ENCODE measurements at regions not wholly inside any gene's neighbourhood (a gene's known extent, or its start where the extent isn't known, plus 50 kb on each side); places are given as distances from the start of the nearest gene placed in this dataset.
"Not testable (repeated sequence)": the region's sequence is repeated elsewhere in the genome, so short reads cannot be mapped to it uniquely, and the experiment has no call there.

DNA sequence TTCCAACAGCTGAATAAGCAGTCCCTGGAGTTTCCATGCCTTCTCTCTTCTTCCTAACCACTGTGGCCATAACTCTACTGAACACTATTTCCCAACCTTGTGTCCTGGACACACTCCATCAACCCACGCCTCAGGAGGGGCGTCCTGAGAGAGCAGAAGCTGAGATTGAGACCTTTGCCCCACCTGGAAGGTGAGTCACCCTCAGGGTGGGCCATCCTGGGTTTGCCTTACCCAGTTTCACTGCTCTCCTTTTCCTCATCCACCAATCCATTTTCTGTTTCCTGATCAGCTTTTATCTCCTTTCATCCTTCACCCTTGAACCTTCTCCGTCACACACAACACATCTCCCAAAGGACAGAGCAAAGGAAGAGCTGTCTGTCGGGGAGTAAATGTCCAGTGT, 91.4 kb downstream of the TMEM130 start:
- Mint-ChIP-seq H3K36me3 (ENCODE audit: low read depth) (no peaks in the 10 kb centered on the region), H3K4me1 (peaks cover 27% of the 10 kb centered on the region), H3K27ac (no peak overlapping the region), H3K4me3 (no peak overlapping the region), H3K27me3 (ENCODE audit: low read depth, poor library complexity) (peaks cover 8% of the 10 kb centered on the region), H3K9me3 (peaks cover 8% of the 10 kb centered on the region)
- TF ChIP-seq, protein P1, sequence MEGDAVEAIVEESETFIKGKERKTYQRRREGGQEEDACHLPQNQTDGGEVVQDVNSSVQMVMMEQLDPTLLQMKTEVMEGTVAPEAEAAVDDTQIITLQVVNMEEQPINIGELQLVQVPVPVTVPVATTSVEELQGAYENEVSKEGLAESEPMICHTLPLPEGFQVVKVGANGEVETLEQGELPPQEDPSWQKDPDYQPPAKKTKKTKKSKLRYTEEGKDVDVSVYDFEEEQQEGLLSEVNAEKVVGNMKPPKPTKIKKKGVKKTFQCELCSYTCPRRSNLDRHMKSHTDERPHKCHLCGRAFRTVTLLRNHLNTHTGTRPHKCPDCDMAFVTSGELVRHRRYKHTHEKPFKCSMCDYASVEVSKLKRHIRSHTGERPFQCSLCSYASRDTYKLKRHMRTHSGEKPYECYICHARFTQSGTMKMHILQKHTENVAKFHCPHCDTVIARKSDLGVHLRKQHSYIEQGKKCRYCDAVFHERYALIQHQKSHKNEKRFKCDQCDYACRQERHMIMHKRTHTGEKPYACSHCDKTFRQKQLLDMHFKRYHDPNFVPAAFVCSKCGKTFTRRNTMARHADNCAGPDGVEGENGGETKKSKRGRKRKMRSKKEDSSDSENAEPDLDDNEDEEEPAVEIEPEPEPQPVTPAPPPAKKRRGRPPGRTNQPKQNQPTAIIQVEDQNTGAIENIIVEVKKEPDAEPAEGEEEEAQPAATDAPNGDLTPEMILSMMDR (IDR thresholded peaks at IDR 0.05), result no peak
- DNase-seq, result no peak

DNA sequence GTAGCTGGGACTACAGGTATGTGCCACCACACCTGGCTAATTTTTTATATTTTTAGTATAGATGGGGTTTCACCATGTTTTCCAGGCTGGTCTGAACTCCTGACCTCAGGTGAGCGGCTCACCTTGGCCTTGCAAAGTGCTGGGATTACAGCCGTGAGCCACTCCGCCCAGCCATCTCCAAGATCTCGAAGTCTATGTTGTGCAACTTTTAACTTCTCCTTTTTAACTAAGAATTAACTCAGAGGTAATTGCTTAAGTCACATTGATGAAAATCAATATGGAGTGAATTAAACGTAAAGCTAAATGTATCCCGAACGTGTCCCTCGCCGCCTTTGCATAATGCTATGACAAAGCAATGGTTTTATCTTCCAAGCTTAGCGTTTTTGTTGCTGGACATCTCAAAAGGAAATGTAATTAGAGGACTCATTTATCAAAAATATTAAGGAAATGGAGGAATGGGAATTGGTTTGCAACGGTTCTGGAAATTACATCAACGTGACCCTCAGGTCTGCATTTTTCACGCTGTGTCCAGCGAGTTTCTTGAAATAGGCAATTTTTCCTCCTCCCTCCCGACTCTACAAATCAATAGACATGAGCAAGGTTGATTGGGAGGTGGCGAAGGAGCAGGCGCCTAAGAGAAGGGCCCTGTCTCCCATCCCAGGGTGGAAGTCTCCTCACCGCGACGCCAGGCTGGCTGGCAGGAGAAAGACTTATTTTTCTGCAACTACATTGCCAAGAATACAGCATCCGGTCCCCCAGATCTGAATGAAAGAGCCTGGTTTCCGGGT, 89.8 kb downstream of the TMEM130 start:
- no peak for DNase-seq
- peaks cover 14% of the 10 kb centered on the region for H3K27me3 Mint-ChIP-seq (ENCODE audit: low read depth, poor library complexity)
- no peak overlapping the region for H3K4me3 Mint-ChIP-seq
- peaks cover 23% of the 10 kb centered on the region for H3K4me1 Mint-ChIP-seq
- peaks cover 8% of the 10 kb centered on the region for H3K9me3 Mint-ChIP-seq
- no peaks in the 10 kb centered on the region for H3K36me3 Mint-ChIP-seq (ENCODE audit: low read depth)
- H3K27ac Mint-ChIP-seq, result no peak overlapping the region
- TF ChIP-seq, protein P1 (IDR thresholded peaks at IDR 0.05), result no peak

- peaks cover 6% of the 10 kb centered on the region for H3K27me3 Mint-ChIP-seq (ENCODE audit: low read depth, poor library complexity)
- H3K4me1 Mint-ChIP-seq, result peaks cover 20% of the 10 kb centered on the region
- no peak overlapping the region for H3K4me3 Mint-ChIP-seq
- no peaks in the 10 kb centered on the region for H3K36me3 Mint-ChIP-seq (ENCODE audit: low read depth)
- H3K9me3 Mint-ChIP-seq, result peaks cover 3% of the 10 kb centered on the region
- TF ChIP-seq, protein P1 (IDR thresholded peaks at IDR 0.05), result no peak
- DNase-seq, result no peak
- no peak overlapping the region for H3K27ac Mint-ChIP-seq
These were observed 85.5 kb downstream of the TMEM130 start for GRCh38 chr7:98784216-98784785.

DNA sequence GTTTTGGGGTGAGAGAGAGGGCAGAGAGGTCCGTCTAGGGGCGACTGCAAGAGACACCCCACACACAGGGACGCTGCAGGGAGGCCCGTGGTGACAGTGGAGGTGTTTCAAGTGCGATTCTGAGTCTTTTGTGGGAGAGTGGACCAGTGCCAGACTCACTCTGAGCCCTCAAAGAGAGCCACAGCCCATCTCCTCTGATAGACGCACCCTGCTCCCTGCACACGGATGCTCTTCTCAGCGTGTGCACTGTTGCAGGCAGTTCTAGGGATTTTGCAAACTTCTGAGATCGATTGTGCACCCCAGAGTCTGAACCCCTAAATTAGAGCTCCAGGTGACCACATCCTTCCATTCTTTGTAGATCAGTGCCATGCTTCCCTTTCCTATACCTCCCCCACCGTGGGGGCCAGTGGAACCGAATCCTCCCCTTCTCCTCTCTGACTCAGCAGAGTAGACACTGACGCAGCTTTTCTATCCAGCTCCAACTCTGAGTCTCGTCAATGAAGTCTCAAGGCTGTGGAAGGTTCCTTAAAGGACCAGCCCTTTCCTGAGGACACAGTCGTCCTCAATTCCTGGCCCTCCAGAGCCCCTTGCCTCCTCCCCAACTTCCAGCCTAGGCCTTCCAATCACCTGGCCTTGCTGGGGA, 83.8 kb downstream of the TMEM130 start:
- H3K4me3 Mint-ChIP-seq, result no peak overlapping the region
- no peak for DNase-seq
- H3K9me3 Mint-ChIP-seq, result peaks cover 3% of the 10 kb centered on the region
- peaks cover 6% of the 10 kb centered on the region for H3K27me3 Mint-ChIP-seq (ENCODE audit: low read depth, poor library complexity)
- H3K36me3 Mint-ChIP-seq (ENCODE audit: low read depth), result no peaks in the 10 kb centered on the region
- TF ChIP-seq, protein P1 (IDR thresholded peaks at IDR 0.05), result no peak
- peaks cover 20% of the 10 kb centered on the region for H3K4me1 Mint-ChIP-seq
- H3K27ac Mint-ChIP-seq, result no peak overlapping the region

- H3K36me3 Mint-ChIP-seq (ENCODE audit: low read depth), result no peaks in the 10 kb centered on the region
- H3K27me3 Mint-ChIP-seq (ENCODE audit: low read depth, poor library complexity), result peaks cover 8% of the 10 kb centered on the region
- no peak for DNase-seq
- H3K4me3 Mint-ChIP-seq, result no peak overlapping the region
- H3K27ac Mint-ChIP-seq, result no peak overlapping the region
- no peaks in the 10 kb centered on the region for H3K9me3 Mint-ChIP-seq
- TF ChIP-seq, protein P1 (IDR thresholded peaks at IDR 0.05), result no peak
- H3K4me1 Mint-ChIP-seq, result peaks cover 15% of the 10 kb centered on the region
These were observed 80.8 kb downstream of the TMEM130 start for GRCh38 chr7:98788966-98789365.

DNA sequence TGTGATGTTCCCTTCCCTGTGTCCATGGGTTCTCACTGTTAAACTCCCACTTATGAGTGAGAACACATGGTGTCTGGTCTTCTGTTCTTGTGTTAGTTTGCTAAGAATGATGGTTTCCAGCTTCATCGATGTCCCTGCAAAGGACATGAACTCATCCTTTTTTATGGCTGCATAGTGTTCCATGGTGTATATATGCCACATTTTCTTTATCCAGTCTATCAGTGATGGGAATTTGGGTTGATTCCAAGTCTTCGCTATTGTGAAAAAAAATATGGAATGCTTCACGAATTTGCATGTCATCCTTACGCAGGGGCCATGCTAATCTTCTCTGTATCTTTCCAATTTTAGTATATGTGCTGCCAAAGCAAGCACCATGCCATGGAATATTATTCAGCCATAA, 75.4 kb downstream of the TMEM130 start:
- H3K4me3 Mint-ChIP-seq; H3K36me3 Mint-ChIP-seq (ENCODE audit: low read depth); H3K4me1 Mint-ChIP-seq; DNase-seq; H3K9me3 Mint-ChIP-seq; H3K27ac Mint-ChIP-seq: not testable (repeated sequence)
- peaks cover 10% of the 10 kb centered on the region for H3K27me3 Mint-ChIP-seq (ENCODE audit: low read depth, poor library complexity)
